Activated naive CD8-positive, alpha-beta T cell treated with anti-CD3 and anti-CD28 coated beads, Interleukin-2, amount 50 U/mL, for 24 hours (primary cell): ENCODE measurements at regions not wholly inside any gene's neighbourhood (a gene's known extent, or its start where the extent isn't known, plus 50 kb on each side); places are given as distances from the start of the nearest gene placed in this dataset.
"Not testable (repeated sequence)": the region's sequence is repeated elsewhere in the genome, so short reads cannot be mapped to it uniquely, and the experiment has no call there.

Source experiments
- ATAC-seq: fragments of 150-1000 bp; cut with Tn5 transposase; one replicate; pipeline ENCODE4 v1.10.0; 2021
- DNase-seq: peaks from one replicate; pipeline ENCODE4 v3.0.0; 2021
- H3K27ac Mint-ChIP-seq: one replicate; pipeline ENCODE4 v1.8.0; 2021; ENCODE audit warnings: mild to moderate bottlenecking, mixed read lengths
- H3K27me3 Mint-ChIP-seq: one replicate; pipeline ENCODE4 v1.8.0; 2021; ENCODE audit warnings: mixed read lengths
- H3K36me3 Mint-ChIP-seq: one replicate; pipeline ENCODE4 v1.8.0; 2021; ENCODE audit warnings: low read depth, mixed read lengths
- H3K4me1 Mint-ChIP-seq: one replicate; pipeline ENCODE4 v1.8.0; 2021; ENCODE audit warnings: mixed read lengths
- H3K4me3 Mint-ChIP-seq: one replicate; pipeline ENCODE4 v1.8.0; 2021; ENCODE audit warnings: mild to moderate bottlenecking, moderate library complexity, mixed read lengths
- H3K9me3 Mint-ChIP-seq: one replicate; pipeline ENCODE4 v1.8.0; 2021; ENCODE audit warnings: mixed read lengths

GRCh38 chr7:155231941-155232340 is 65.7 kb upstream of the INSIG1 start:
- Mint-ChIP-seq H3K4me3 (no peak overlapping the region), H3K27ac (no peak overlapping the region), H3K36me3 (no peaks in the 10 kb centered on the region), H3K9me3 (no peaks in the 10 kb centered on the region), H3K27me3 (peaks cover 2% of the 10 kb centered on the region), H3K4me1 (no peaks in the 10 kb centered on the region)
- ATAC-seq, result no peak
- DNase-seq, result no peak

- no peak for ATAC-seq
- DNase-seq, result no peak
- H3K36me3 Mint-ChIP-seq, result no peaks in the 10 kb centered on the region
- no peaks in the 10 kb centered on the region for H3K4me1 Mint-ChIP-seq
- H3K9me3 Mint-ChIP-seq, result no peaks in the 10 kb centered on the region
- peaks cover 4% of the 10 kb centered on the region for H3K27me3 Mint-ChIP-seq
- no peak overlapping the region for H3K27ac Mint-ChIP-seq
- no peak overlapping the region for H3K4me3 Mint-ChIP-seq
Measured at GRCh38 chr7:155232911-155233310, 64.8 kb upstream of the INSIG1 start.

GRCh38 chr7:155233311-155234157 is 64.1 kb upstream of the INSIG1 start:
- ATAC-seq (no peak), DNase-seq (no peak)
- no peaks in the 10 kb centered on the region for H3K9me3 Mint-ChIP-seq
- no peaks in the 10 kb centered on the region for H3K4me1 Mint-ChIP-seq
- H3K27ac Mint-ChIP-seq, result no peak overlapping the region
- H3K36me3 Mint-ChIP-seq, result no peaks in the 10 kb centered on the region
- H3K27me3 Mint-ChIP-seq, result peaks cover 7% of the 10 kb centered on the region
- H3K4me3 Mint-ChIP-seq, result no peak overlapping the region

- Mint-ChIP-seq H3K36me3 (no peaks in the 10 kb centered on the region), H3K27me3 (peaks cover 11% of the 10 kb centered on the region), H3K9me3 (no peaks in the 10 kb centered on the region), H3K27ac (no peak overlapping the region), H3K4me3 (no peak overlapping the region), H3K4me1 (no peaks in the 10 kb centered on the region)
- DNase-seq, result no peak
- no peak for ATAC-seq
Measured at GRCh38 chr7:155234158-155234492, 63.6 kb upstream of the INSIG1 start.

GRCh38 chr7:155234950-155235789 is 62.5 kb upstream of the INSIG1 start:
- no peak overlapping the region for H3K27ac Mint-ChIP-seq
- no peak for ATAC-seq
- H3K4me1 Mint-ChIP-seq, result no peaks in the 10 kb centered on the region
- no peaks in the 10 kb centered on the region for H3K9me3 Mint-ChIP-seq
- no peak overlapping the region for H3K4me3 Mint-ChIP-seq
- no peaks in the 10 kb centered on the region for H3K36me3 Mint-ChIP-seq
- no peak for DNase-seq
- peaks cover 15% of the 10 kb centered on the region for H3K27me3 Mint-ChIP-seq

GRCh38 chr7:155236386-155236785 is 61.3 kb upstream of the INSIG1 start:
- no peaks in the 10 kb centered on the region for H3K36me3 Mint-ChIP-seq
- H3K4me3 Mint-ChIP-seq, result no peak overlapping the region
- H3K27me3 Mint-ChIP-seq, result peaks cover 19% of the 10 kb centered on the region
- DNase-seq, result no peak
- no peak for ATAC-seq
- no peaks in the 10 kb centered on the region for H3K9me3 Mint-ChIP-seq
- H3K4me1 Mint-ChIP-seq, result no peaks in the 10 kb centered on the region
- no peak overlapping the region for H3K27ac Mint-ChIP-seq

- ATAC-seq (no peak), DNase-seq (no peak)
- Mint-ChIP-seq H3K36me3 (no peaks in the 10 kb centered on the region), H3K4me3 (no peak overlapping the region), H3K27ac (no peak overlapping the region), H3K9me3 (no peaks in the 10 kb centered on the region), H3K4me1 (no peaks in the 10 kb centered on the region), H3K27me3 (peaks cover 20% of the 10 kb centered on the region)
Measured at GRCh38 chr7:155237297-155237696, 60.4 kb upstream of the INSIG1 start.

GRCh38 chr7:155237730-155238129 is 59.9 kb upstream of the INSIG1 start:
- DNase-seq, result no peak
- Mint-ChIP-seq H3K4me3 (no peak overlapping the region), H3K27me3 (peaks cover 20% of the 10 kb centered on the region), H3K36me3 (no peaks in the 10 kb centered on the region), H3K4me1 (no peaks in the 10 kb centered on the region), H3K9me3 (no peaks in the 10 kb centered on the region), H3K27ac (no peak overlapping the region)
- no peak for ATAC-seq

GRCh38 chr7:155239431-155240087 is 58.1 kb upstream of the INSIG1 start:
- H3K9me3 Mint-ChIP-seq, ATAC-seq: not testable (repeated sequence)

GRCh38 chr7:155244675-155245074 is 53.0 kb upstream of the INSIG1 start:
- Mint-ChIP-seq H3K4me1 (peaks cover 3% of the 10 kb centered on the region), H3K36me3 (no peaks in the 10 kb centered on the region), H3K27ac (no peak overlapping the region), H3K9me3 (no peaks in the 10 kb centered on the region), H3K4me3 (no peak overlapping the region), H3K27me3 (peaks cover 6% of the 10 kb centered on the region)
- DNase-seq (no peak), ATAC-seq (no peak)

More at GRCh38 chr7:155239431-155240087, 58.1 kb upstream of the INSIG1 start:
- not testable (repeated sequence) for H3K4me1 Mint-ChIP-seq, DNase-seq, H3K27ac Mint-ChIP-seq, H3K36me3 Mint-ChIP-seq, H3K4me3 Mint-ChIP-seq
- peaks cover 20% of the 10 kb centered on the region for H3K27me3 Mint-ChIP-seq

- Mint-ChIP-seq H3K36me3 (no peaks in the 10 kb centered on the region), H3K27me3 (peaks cover 2% of the 10 kb centered on the region), H3K9me3 (no peaks in the 10 kb centered on the region), H3K4me3 (no peak overlapping the region), H3K27ac (peak overlapping the region; percentile 31), H3K4me1 (peaks cover 3% of the 10 kb centered on the region)
- no peak for DNase-seq
- no peak for ATAC-seq
Measured at GRCh38 chr7:155247479-155248365, 50.0 kb upstream of the INSIG1 start.
